Endothelial cell of umbilical vein (primary cell): ENCODE measurements at regions not wholly inside any gene's neighbourhood (a gene's known extent, or its start where the extent isn't known, plus 50 kb on each side); places are given as distances from the start of the nearest gene placed in this dataset.

Source experiments
- BruUV-seq: library from RNA; stranded (reverse); fragments of 400-500 nt; replicated peaks from 2 replicates; lab custom pipeline; 2021; lab: Mats Ljungman, UMichigan
- CTCF ChIA-PET: fragments of 300-600, 350-600 bp; sonication (Branson Sonifier 250); formaldehyde crosslinking; loops from one replicate; lab custom pipeline; 2021; ENCODE audit warnings: antibody characterized with exemption, inconsistent platforms; lab: Charles Lee
- POLR2A ChIA-PET: fragments of 300-600, 350-600 bp; sonication (Branson Sonifier 250); formaldehyde crosslinking; loops from one replicate; lab custom pipeline; 2021; ENCODE audit warnings: antibody characterized with exemption, inconsistent platforms; lab: Charles Lee
- DNase-seq: peaks from one replicate; pipeline ENCODE4 v3.0.0-alpha.2; 2011; ENCODE audit warnings: low read depth, low spot score
- FAIRE-seq: peaks from 2 replicates; lab custom pipeline; 2011; peaks lifted over from hg19 to GRCh38; lab: Jason Lieb, UNC
- H2AFZ ChIP-seq: 2 replicates; pipeline ENCODE4 v1.6.0; 2012; ENCODE audit warnings: low read depth, low read length, control low read depth, inconsistent platforms
- H3K27ac ChIP-seq: 2 replicates; pipeline ENCODE4 v1.5.1; 2011; ENCODE audit warnings: low read depth, mild to moderate bottlenecking, control low read depth, low read length, moderate library complexity; ENCODE audit not compliant: insufficient read depth
- H3K27me3 ChIP-seq, 2 experiments: 2 replicates each; pipeline versions ENCODE4 v1.6.0 to v1.6.1; 2011; ENCODE audit warnings: low read length in 2 of 2, mixed read lengths in 1 of 2; ENCODE audit not compliant: control insufficient read depth in 2 of 2, insufficient read depth in 2 of 2
- H3K36me3 ChIP-seq, 2 experiments: 2 replicates in 1 of 2; 3 replicates in 1 of 2; pipeline ENCODE4 v1.5.1; 2011; ENCODE audit warnings: low read length in 2 of 2, mild to moderate bottlenecking in 1 of 2, moderate library complexity in 1 of 2; ENCODE audit not compliant: control insufficient read depth in 2 of 2, insufficient read depth in 2 of 2; ENCODE audit errors: extremely low read depth in 1 of 2
- H3K4me1 ChIP-seq: 3 replicates; pipeline ENCODE4 v1.5.1; 2011; ENCODE audit warnings: mild to moderate bottlenecking, low read length; ENCODE audit not compliant: control insufficient read depth, insufficient read depth; ENCODE audit errors: extremely low read depth
- H3K4me2 ChIP-seq: 2 replicates; pipeline ENCODE4 v1.6.1; 2011; ENCODE audit warnings: low read length, control low read depth, mixed read lengths; ENCODE audit not compliant: insufficient read depth
- H3K4me3 ChIP-seq, 3 experiments: fragments of 200-600 bp in 1 of 3; sonication (generic), shearing (Covaris generic) in 1 of 3; replicated peaks in 1 of 3; 2 replicates each; pipeline ENCODE4 v1.5.1; 2011 to 2016; ENCODE audit warnings: control low read depth in 3 of 3, low read length in 3 of 3, mild to moderate bottlenecking in 2 of 3, inconsistent platforms in 1 of 3, low read depth in 1 of 3, moderate library complexity in 1 of 3; ENCODE audit not compliant: insufficient read depth in 1 of 3
- H3K79me2 ChIP-seq: 2 replicates; pipeline ENCODE4 v1.6.0; 2012; ENCODE audit warnings: low read length, inconsistent platforms; ENCODE audit not compliant: control insufficient read depth, insufficient read depth
- H3K9ac ChIP-seq: replicated peaks from 2 replicates; pipeline ENCODE3; 2011; ENCODE audit warnings: low read length, control low read depth; ENCODE audit not compliant: insufficient read depth; ENCODE audit errors: extremely low read depth
- H3K9me1 ChIP-seq: replicated peaks from 3 replicates; pipeline ENCODE4 v1.6.0; 2011; ENCODE audit warnings: mild to moderate bottlenecking, low read length; ENCODE audit not compliant: control insufficient read depth, insufficient read depth; ENCODE audit errors: extremely low read depth
- H3K9me3 ChIP-seq: replicated peaks from 2 replicates; pipeline ENCODE4 v1.5.1; 2012; ENCODE audit warnings: low read length, inconsistent platforms; ENCODE audit not compliant: control insufficient read depth, insufficient read depth
- H4K20me1 ChIP-seq: replicated peaks from 2 replicates; pipeline ENCODE3; 2011; ENCODE audit warnings: mild to moderate bottlenecking, low read length; ENCODE audit not compliant: control insufficient read depth, insufficient read depth; ENCODE audit errors: extremely low read depth
- EZH2 ChIP-seq: IDR thresholded peaks from 2 replicates; pipeline ENCODE4 v1.6.1; 2012; ENCODE audit warnings: borderline replicate concordance, low read depth, mild to moderate bottlenecking, moderate library complexity, low read length, inconsistent platforms; ENCODE audit not compliant: severe bottlenecking
- FOS ChIP-seq: IDR thresholded peaks from 2 replicates; pipeline ENCODE4 v1.6.1; 2011; ENCODE audit warnings: mild to moderate bottlenecking, low read length, moderate library complexity, borderline replicate concordance; ENCODE audit not compliant: insufficient read depth
- GATA2 ChIP-seq: IDR thresholded peaks from 2 replicates; pipeline ENCODE4 v1.7.0; 2011; ENCODE audit warnings: low read depth, mild to moderate bottlenecking, moderate library complexity, mixed read lengths, low read length; ENCODE audit not compliant: insufficient read length, insufficient read depth
- JUN ChIP-seq: IDR thresholded peaks from 2 replicates; pipeline ENCODE4 v1.6.1; 2011; ENCODE audit warnings: borderline replicate concordance, low read depth; ENCODE audit not compliant: insufficient read length, insufficient read depth
- MYC ChIP-seq: IDR thresholded peaks from one replicate; pipeline ENCODE4 v1.6.1; 2011; ENCODE audit warnings: mild to moderate bottlenecking, low read depth, low read length
- POLR2A ChIP-seq: IDR thresholded peaks from 2 replicates; pipeline ENCODE4 v1.6.1; 2012; ENCODE audit warnings: low read depth, mild to moderate bottlenecking, control low read depth, low read length
- POLR2AphosphoS5 ChIP-seq: IDR thresholded peaks from 2 replicates; pipeline ENCODE4 v1.6.1; 2012; ENCODE audit warnings: low read depth, mild to moderate bottlenecking, control low read depth, low read length, moderate library complexity; ENCODE audit not compliant: insufficient read depth
- dilution Hi-C: fragments of 300-500 bp; cut with MboI; formaldehyde crosslinking; loops from one replicate; pipeline ENCODE4 v1.15.0; 2019; ENCODE audit warnings: low sequenced_read_pairs; ENCODE audit not compliant: extremely low pct_ligation_motif_present
- intact Hi-C: fragments of 100-400 bp; cut with micrococcal nuclease; formaldehyde crosslinking; loops from one replicate; pipeline ENCODE4 v1.10.0; 2022
- TF ChIP-seq, protein P1 (sequence below): IDR thresholded peaks from 2 replicates; pipeline ENCODE4 v1.6.1; 2011; ENCODE audit not compliant: insufficient read depth, insufficient read length

- CTCF ChIA-PET, result interaction anchor here (0.7 to 1.4 kb wide), 3 partner anchors 29 to 312 kb away, joined by 3 to 4 read pairs (median 4); no protein-coding TSS in a partner anchor
- no peaks in the 10 kb centered on the region for H3K9me1 ChIP-seq
- H4K20me1 ChIP-seq, result no peaks in the 10 kb centered on the region
- no peaks in the 10 kb centered on the region for H3K9me3 ChIP-seq
- dilution Hi-C loops, result no loop called here
- DNase-seq, result peak; percentile 90
- no peak overlapping the region for H3K4me3 ChIP-seq
- H3K79me2 ChIP-seq, result no peaks in the 10 kb centered on the region
- peak overlapping the region; percentile 67 for H3K27ac ChIP-seq
- TF ChIP-seq MYC (no peak), GATA2 (peak; percentile 92), EZH2 (no peak), FOS (peak; percentile 73), JUN (peak; percentile 64), POLR2A (no peak), POLR2AphosphoS5 (peak; percentile 68)
- TF ChIP-seq, protein P1, sequence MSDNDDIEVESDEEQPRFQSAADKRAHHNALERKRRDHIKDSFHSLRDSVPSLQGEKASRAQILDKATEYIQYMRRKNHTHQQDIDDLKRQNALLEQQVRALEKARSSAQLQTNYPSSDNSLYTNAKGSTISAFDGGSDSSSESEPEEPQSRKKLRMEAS, result no peak
- intact Hi-C loops, result loop anchor here (1.0 to 5.0 kb wide), 6 partner anchors 59 to 475 kb away; no protein-coding TSS in a partner anchor
- BruUV-seq, result TSS peak; percentile 83
- FAIRE-seq, result peak; percentile 84
- no peaks in the 10 kb centered on the region for H3K36me3 ChIP-seq
- POLR2A ChIA-PET, result interaction anchor here (0.7 kb wide), 1 partner anchor 455 kb away, joined by 3 read pairs; no protein-coding TSS in a partner anchor
- H2AFZ ChIP-seq, result no peak overlapping the region
- no peaks in the 10 kb centered on the region for H3K27me3 ChIP-seq
- peak overlapping the region; percentile 29 for H3K9ac ChIP-seq
- peaks cover 26% of the 10 kb centered on the region for H3K4me1 ChIP-seq
- peak overlapping the region; percentile 78 for H3K4me2 ChIP-seq
Measured at GRCh38 chr3:30227571-30228301, 378.7 kb upstream of the TGFBR2 start.
